ENCODE measurements at regions not wholly inside any gene's neighbourhood (a gene's known extent, or its start where the extent isn't known, plus 50 kb on each side); places are given as distances from the start of the nearest gene placed in this dataset.

GRCh38 chr3:193797566-193797965, 204.6 kb downstream of the OPA1 start:
- no peaks in the 10 kb centered on the region for H3K27me3 ChIP-seq (ENCODE audit: insufficient read depth, low read length)
- no peaks in the 10 kb centered on the region for H3K36me3 ChIP-seq (ENCODE audit: insufficient read depth, low read length)
- H3K9me3 ChIP-seq (ENCODE audit: low read length): no peaks in the 10 kb centered on the region
- no peak overlapping the region for H3K4me3 ChIP-seq (ENCODE audit: low read length)
- H3K4me1 ChIP-seq (ENCODE audit: insufficient read depth, low read length): no peaks in the 10 kb centered on the region
- no peak overlapping the region for H2AFZ ChIP-seq (ENCODE audit: low read depth, low read length)

DNA sequence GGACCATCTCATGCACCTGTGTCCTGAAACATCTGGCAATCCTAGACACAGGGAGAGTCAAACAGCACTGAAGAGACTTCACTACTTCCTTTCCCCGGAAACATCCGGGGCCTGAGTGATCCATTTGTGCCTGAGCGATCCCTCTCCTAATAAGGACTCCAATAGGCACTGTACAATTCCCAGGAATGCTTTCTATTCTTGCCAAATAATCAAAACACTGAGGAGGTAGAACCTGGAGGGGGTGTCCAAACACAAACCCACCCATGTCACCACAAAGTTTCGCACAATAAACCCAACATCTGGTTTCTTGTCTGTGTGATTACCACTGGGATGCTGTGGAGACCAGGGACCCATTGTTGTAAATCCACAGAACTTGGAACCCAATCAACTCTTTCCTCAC, 205.0 kb downstream of the OPA1 start:
- Histone ChIP-seq H3K27me3 (ENCODE audit: insufficient read depth, low read length) (no peaks in the 10 kb centered on the region), H2AFZ (ENCODE audit: low read depth, low read length) (no peak overlapping the region), H3K4me3 (ENCODE audit: low read length) (no peak overlapping the region), H3K9me3 (ENCODE audit: low read length) (no peaks in the 10 kb centered on the region), H3K4me1 (ENCODE audit: insufficient read depth, low read length) (no peaks in the 10 kb centered on the region), H3K36me3 (ENCODE audit: insufficient read depth, low read length) (no peaks in the 10 kb centered on the region)

GRCh38 chr3:193800138-193801043, 207.4 kb downstream of the OPA1 start:
- H2AFZ ChIP-seq (ENCODE audit: low read depth, low read length): no peak overlapping the region
- H3K4me1 ChIP-seq (ENCODE audit: insufficient read depth, low read length): peaks cover 7% of the 10 kb centered on the region
- no peaks in the 10 kb centered on the region for H3K9me3 ChIP-seq (ENCODE audit: low read length)
- H3K36me3 ChIP-seq (ENCODE audit: insufficient read depth, low read length): no peaks in the 10 kb centered on the region
- no peak overlapping the region for H3K4me3 ChIP-seq (ENCODE audit: low read length)
- no peaks in the 10 kb centered on the region for H3K27me3 ChIP-seq (ENCODE audit: insufficient read depth, low read length)

GRCh38 chr3:193801097-193801496, 208.1 kb downstream of the OPA1 start:
- Histone ChIP-seq H2AFZ (ENCODE audit: low read depth, low read length) (no peak overlapping the region), H3K4me3 (ENCODE audit: low read length) (no peak overlapping the region), H3K4me1 (ENCODE audit: insufficient read depth, low read length) (peaks cover 7% of the 10 kb centered on the region), H3K27me3 (ENCODE audit: insufficient read depth, low read length) (no peaks in the 10 kb centered on the region), H3K36me3 (ENCODE audit: insufficient read depth, low read length) (no peaks in the 10 kb centered on the region), H3K9me3 (ENCODE audit: low read length) (no peaks in the 10 kb centered on the region)

DNA sequence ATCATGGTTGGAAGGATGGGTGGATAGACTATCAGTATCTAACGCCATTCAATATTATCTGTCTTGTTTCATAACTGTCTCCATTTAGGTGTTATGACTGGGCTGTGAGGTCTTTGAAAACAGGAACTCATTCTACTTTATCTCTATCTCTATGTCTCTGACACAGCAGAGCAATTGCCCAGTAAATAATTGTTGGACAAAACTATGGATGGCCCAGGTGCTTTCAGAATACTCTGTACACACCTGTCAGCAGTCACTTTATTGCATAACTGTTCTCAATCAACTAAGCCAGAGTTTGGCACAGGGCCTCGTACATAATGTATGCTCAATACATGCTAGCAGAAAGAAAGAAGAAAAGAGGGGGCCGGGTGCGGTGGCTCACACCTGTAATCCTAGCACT, 210.3 kb downstream of the OPA1 start:
- H3K9me3 ChIP-seq (ENCODE audit: low read length): no peaks in the 10 kb centered on the region
- H3K4me1 ChIP-seq (ENCODE audit: insufficient read depth, low read length): peaks cover 7% of the 10 kb centered on the region
- no peaks in the 10 kb centered on the region for H3K36me3 ChIP-seq (ENCODE audit: insufficient read depth, low read length)
- no peaks in the 10 kb centered on the region for H3K27me3 ChIP-seq (ENCODE audit: insufficient read depth, low read length)
- no peak overlapping the region for H3K4me3 ChIP-seq (ENCODE audit: low read length)
- no peak overlapping the region for H2AFZ ChIP-seq (ENCODE audit: low read depth, low read length)

GRCh38 chr3:193805448-193805847, 212.4 kb downstream of the OPA1 start:
- H3K36me3 ChIP-seq (ENCODE audit: insufficient read depth, low read length): no peaks in the 10 kb centered on the region
- no peaks in the 10 kb centered on the region for H3K27me3 ChIP-seq (ENCODE audit: insufficient read depth, low read length)
- peaks cover 20% of the 10 kb centered on the region for H3K4me1 ChIP-seq (ENCODE audit: insufficient read depth, low read length)
- no peak overlapping the region for H2AFZ ChIP-seq (ENCODE audit: low read depth, low read length)
- no peak overlapping the region for H3K4me3 ChIP-seq (ENCODE audit: low read length)
- no peaks in the 10 kb centered on the region for H3K9me3 ChIP-seq (ENCODE audit: low read length)

- H2AFZ ChIP-seq (ENCODE audit: low read depth, low read length): no peak overlapping the region
- H3K27me3 ChIP-seq (ENCODE audit: insufficient read depth, low read length): no peaks in the 10 kb centered on the region
- no peaks in the 10 kb centered on the region for H3K9me3 ChIP-seq (ENCODE audit: low read length)
Measured at GRCh38 chr3:193808317-193808716, 215.3 kb downstream of the OPA1 start.

DNA sequence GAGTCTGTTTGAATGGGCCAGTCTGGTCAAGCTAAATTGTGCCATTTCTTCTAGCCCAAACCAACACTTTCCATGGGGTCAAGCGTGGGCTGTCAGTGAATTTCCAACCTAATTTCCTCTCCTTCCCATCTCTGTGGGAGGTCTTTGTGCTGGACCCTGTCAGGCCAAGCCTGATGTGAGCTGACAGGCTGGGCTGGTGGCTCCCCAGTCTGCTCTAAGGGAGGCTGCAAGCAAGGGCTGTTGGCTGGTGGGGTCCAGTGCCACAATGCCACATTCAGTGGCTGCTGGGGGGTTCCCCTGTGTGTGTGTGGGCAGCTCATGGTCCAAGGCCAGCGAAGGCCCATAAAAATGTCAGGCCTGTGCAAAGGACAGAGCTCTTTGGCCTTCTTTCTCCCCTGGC, 216.1 kb downstream of the OPA1 start:
- Histone ChIP-seq H3K36me3 (ENCODE audit: insufficient read depth, low read length) (no peaks in the 10 kb centered on the region), H3K9me3 (ENCODE audit: low read length) (no peaks in the 10 kb centered on the region), H2AFZ (ENCODE audit: low read depth, low read length) (no peak overlapping the region), H3K4me3 (ENCODE audit: low read length) (no peak overlapping the region), H3K4me1 (ENCODE audit: insufficient read depth, low read length) (peaks cover 16% of the 10 kb centered on the region), H3K27me3 (ENCODE audit: insufficient read depth, low read length) (no peaks in the 10 kb centered on the region)

More at GRCh38 chr3:193808317-193808716, 215.3 kb downstream of the OPA1 start:
- H3K36me3 ChIP-seq (ENCODE audit: insufficient read depth, low read length): no peaks in the 10 kb centered on the region
- H3K4me3 ChIP-seq (ENCODE audit: low read length): no peak overlapping the region
- peaks cover 20% of the 10 kb centered on the region for H3K4me1 ChIP-seq (ENCODE audit: insufficient read depth, low read length)

GRCh38 chr3:193812078-193812725, 219.2 kb downstream of the OPA1 start:
- Histone ChIP-seq H3K36me3 (ENCODE audit: insufficient read depth, low read length) (no peaks in the 10 kb centered on the region), H3K9me3 (ENCODE audit: low read length) (no peaks in the 10 kb centered on the region), H3K4me3 (ENCODE audit: low read length) (no peak overlapping the region), H3K4me1 (ENCODE audit: insufficient read depth, low read length) (peaks cover 13% of the 10 kb centered on the region), H2AFZ (ENCODE audit: low read depth, low read length) (no peak overlapping the region), H3K27me3 (ENCODE audit: insufficient read depth, low read length) (no peaks in the 10 kb centered on the region)

DNA sequence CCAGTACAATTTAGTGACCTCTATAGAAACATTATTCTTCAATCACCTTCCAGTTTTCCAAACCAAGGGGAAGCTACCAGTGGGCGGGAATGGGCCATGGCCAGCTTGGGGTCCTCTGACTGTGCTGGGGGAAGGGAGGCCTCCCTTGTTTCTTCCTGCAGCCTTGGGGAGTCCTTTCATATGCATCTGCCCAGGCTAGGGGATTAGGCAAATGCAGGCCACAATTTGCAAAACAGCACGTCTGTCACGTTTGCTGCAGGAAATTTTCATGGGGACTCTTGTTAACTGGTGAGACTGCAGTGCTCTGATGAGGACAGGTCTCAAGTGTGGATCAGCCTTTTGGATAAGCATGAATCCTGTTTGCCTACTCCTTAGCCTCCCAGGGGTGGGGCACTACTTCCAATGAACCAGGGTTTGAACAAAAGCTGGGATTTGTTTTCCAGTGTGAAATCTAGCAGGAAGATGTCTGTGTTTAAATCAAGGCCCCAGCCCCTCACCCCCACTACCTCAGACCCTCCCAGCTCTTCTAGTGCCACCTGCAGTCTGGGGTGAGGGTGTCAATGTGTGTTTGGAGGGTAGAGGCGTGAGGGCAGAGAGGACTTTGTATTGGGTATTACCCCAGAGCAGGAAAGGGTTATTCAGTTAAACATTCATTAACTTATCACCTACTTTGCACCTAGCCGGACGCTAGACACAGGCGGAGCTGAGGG, 219.9 kb downstream of the OPA1 start:
- Histone ChIP-seq H2AFZ (ENCODE audit: low read depth, low read length) (no peak overlapping the region), H3K27me3 (ENCODE audit: insufficient read depth, low read length) (no peaks in the 10 kb centered on the region), H3K4me3 (ENCODE audit: low read length) (no peak overlapping the region), H3K9me3 (ENCODE audit: low read length) (no peaks in the 10 kb centered on the region), H3K36me3 (ENCODE audit: insufficient read depth, low read length) (no peaks in the 10 kb centered on the region), H3K4me1 (ENCODE audit: insufficient read depth, low read length) (peaks cover 13% of the 10 kb centered on the region)

GRCh38 chr3:193813501-193813830, 220.5 kb downstream of the OPA1 start:
- Histone ChIP-seq H3K27me3 (ENCODE audit: insufficient read depth, low read length) (no peaks in the 10 kb centered on the region), H3K9me3 (ENCODE audit: low read length) (no peaks in the 10 kb centered on the region), H3K36me3 (ENCODE audit: insufficient read depth, low read length) (no peaks in the 10 kb centered on the region), H3K4me1 (ENCODE audit: insufficient read depth, low read length) (peaks cover 13% of the 10 kb centered on the region), H2AFZ (ENCODE audit: low read depth, low read length) (no peak overlapping the region), H3K4me3 (ENCODE audit: low read length) (no peak overlapping the region)

DNA sequence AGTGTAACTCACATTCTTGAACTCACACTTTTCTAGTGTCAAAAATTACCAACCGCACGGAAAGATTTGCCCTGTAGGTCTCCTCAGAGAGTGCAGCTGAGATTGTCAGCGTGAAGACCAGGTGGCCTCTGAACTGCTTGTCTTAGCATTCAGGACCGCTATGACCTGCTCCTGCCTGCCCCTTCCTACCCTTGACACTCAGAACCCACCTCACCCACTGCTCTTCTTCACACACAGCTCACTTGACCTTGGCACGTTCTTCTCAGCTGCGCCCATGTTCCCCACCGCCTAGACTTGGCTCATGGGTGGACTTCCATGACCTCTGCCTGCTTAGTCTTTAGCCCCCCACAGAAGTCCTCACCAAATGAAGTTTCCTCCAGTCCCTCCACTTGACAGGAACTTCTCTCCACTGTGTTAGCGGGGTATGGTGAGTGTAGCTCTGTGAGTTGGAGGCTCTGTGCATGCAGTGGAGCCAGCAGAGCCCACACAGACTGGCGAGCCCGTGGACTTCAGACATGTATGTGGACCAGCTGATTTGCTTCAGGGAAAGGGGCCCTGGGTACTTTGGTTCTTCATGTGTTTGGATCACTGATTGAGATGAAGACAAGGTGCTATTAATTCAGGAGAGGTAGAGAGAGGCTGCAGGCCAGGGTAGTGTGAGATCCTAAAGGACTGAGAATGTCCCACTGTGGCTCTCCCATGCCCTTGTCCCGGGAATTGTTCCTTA, 221.3 kb downstream of the OPA1 start:
- Histone ChIP-seq H3K9me3 (ENCODE audit: low read length) (no peaks in the 10 kb centered on the region), H3K27me3 (ENCODE audit: insufficient read depth, low read length) (no peaks in the 10 kb centered on the region), H3K36me3 (ENCODE audit: insufficient read depth, low read length) (no peaks in the 10 kb centered on the region), H3K4me3 (ENCODE audit: low read length) (no peak overlapping the region), H3K4me1 (ENCODE audit: insufficient read depth, low read length) (peaks cover 5% of the 10 kb centered on the region), H2AFZ (ENCODE audit: low read depth, low read length) (no peak overlapping the region)
